ENCODE measurements at regions not wholly inside any gene's neighbourhood (a gene's known extent, or its start where the extent isn't known, plus 50 kb on each side); places are given as distances from the start of the nearest gene placed in this dataset.

DNA sequence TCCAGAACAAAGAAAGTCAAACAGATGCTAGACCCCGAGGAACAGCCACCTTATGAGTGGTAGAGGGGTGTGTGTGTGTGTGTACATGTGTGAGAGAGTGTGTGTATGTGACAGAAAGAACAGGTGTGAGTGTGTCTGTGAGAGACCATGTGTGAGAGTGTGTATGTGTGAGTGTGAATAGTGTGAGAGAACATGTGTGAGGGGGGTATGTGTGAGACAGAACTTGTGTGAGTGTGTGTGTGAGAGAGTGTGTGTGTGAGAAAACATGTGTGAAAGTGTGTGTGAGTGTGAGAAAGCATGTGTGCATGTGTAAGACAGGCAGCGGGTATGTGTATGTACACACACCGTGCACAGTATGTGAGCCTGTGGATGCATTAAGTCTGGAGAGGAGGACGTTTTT lies 214.3 kb downstream of the SP3 start:
- TF ChIP-seq CTCF (IDR thresholded peaks at IDR 0.05), result no peak
- TF ChIP-seq POLR2A (IDR thresholded peaks at IDR 0.05), result no peak
- TF ChIP-seq EP300 (IDR thresholded peaks at IDR 0.05), result no peak
- TF ChIP-seq POLR2AphosphoS5 (IDR thresholded peaks at IDR 0.05), result no peak

Data from stomach (tissue), 4 donors.